Endothelial cell of umbilical vein (primary cell): ENCODE measurements at regions not wholly inside any gene's neighbourhood (a gene's known extent, or its start where the extent isn't known, plus 50 kb on each side); places are given as distances from the start of the nearest gene placed in this dataset.

Experiments
- BruUV-seq: library from RNA; stranded (reverse); fragments of 400-500 nt; replicated peaks from 2 replicates; lab custom pipeline; 2021; lab: Mats Ljungman, UMichigan
- CTCF ChIA-PET: fragments of 300-600, 350-600 bp; sonication (Branson Sonifier 250); formaldehyde crosslinking; loops from one replicate; lab custom pipeline; 2021; ENCODE audit warnings: antibody characterized with exemption, inconsistent platforms; lab: Charles Lee
- POLR2A ChIA-PET: fragments of 300-600, 350-600 bp; sonication (Branson Sonifier 250); formaldehyde crosslinking; loops from one replicate; lab custom pipeline; 2021; ENCODE audit warnings: antibody characterized with exemption, inconsistent platforms; lab: Charles Lee
- DNase-seq: peaks from one replicate; pipeline ENCODE4 v3.0.0-alpha.2; 2011; ENCODE audit warnings: low read depth, low spot score
- FAIRE-seq: peaks from 2 replicates; lab custom pipeline; 2011; peaks lifted over from hg19 to GRCh38; lab: Jason Lieb, UNC
- H2AFZ ChIP-seq: 2 replicates; pipeline ENCODE4 v1.6.0; 2012; ENCODE audit warnings: low read depth, low read length, control low read depth, inconsistent platforms
- H3K27ac ChIP-seq: 2 replicates; pipeline ENCODE4 v1.5.1; 2011; ENCODE audit warnings: low read depth, mild to moderate bottlenecking, control low read depth, low read length, moderate library complexity; ENCODE audit not compliant: insufficient read depth
- H3K27me3 ChIP-seq, 2 experiments: 2 replicates each; pipeline versions ENCODE4 v1.6.0 to v1.6.1; 2011; ENCODE audit warnings: low read length in 2 of 2, mixed read lengths in 1 of 2; ENCODE audit not compliant: control insufficient read depth in 2 of 2, insufficient read depth in 2 of 2
- H3K36me3 ChIP-seq, 2 experiments: 2 replicates in 1 of 2; 3 replicates in 1 of 2; pipeline ENCODE4 v1.5.1; 2011; ENCODE audit warnings: low read length in 2 of 2, mild to moderate bottlenecking in 1 of 2, moderate library complexity in 1 of 2; ENCODE audit not compliant: control insufficient read depth in 2 of 2, insufficient read depth in 2 of 2; ENCODE audit errors: extremely low read depth in 1 of 2
- H3K4me1 ChIP-seq: 3 replicates; pipeline ENCODE4 v1.5.1; 2011; ENCODE audit warnings: mild to moderate bottlenecking, low read length; ENCODE audit not compliant: control insufficient read depth, insufficient read depth; ENCODE audit errors: extremely low read depth
- H3K4me2 ChIP-seq: 2 replicates; pipeline ENCODE4 v1.6.1; 2011; ENCODE audit warnings: low read length, control low read depth, mixed read lengths; ENCODE audit not compliant: insufficient read depth
- H3K4me3 ChIP-seq, 3 experiments: fragments of 200-600 bp in 1 of 3; sonication (generic), shearing (Covaris generic) in 1 of 3; replicated peaks in 1 of 3; 2 replicates each; pipeline ENCODE4 v1.5.1; 2011 to 2016; ENCODE audit warnings: control low read depth in 3 of 3, low read length in 3 of 3, mild to moderate bottlenecking in 2 of 3, inconsistent platforms in 1 of 3, low read depth in 1 of 3, moderate library complexity in 1 of 3; ENCODE audit not compliant: insufficient read depth in 1 of 3
- H3K79me2 ChIP-seq: 2 replicates; pipeline ENCODE4 v1.6.0; 2012; ENCODE audit warnings: low read length, inconsistent platforms; ENCODE audit not compliant: control insufficient read depth, insufficient read depth
- H3K9ac ChIP-seq: replicated peaks from 2 replicates; pipeline ENCODE3; 2011; ENCODE audit warnings: low read length, control low read depth; ENCODE audit not compliant: insufficient read depth; ENCODE audit errors: extremely low read depth
- H3K9me1 ChIP-seq: replicated peaks from 3 replicates; pipeline ENCODE4 v1.6.0; 2011; ENCODE audit warnings: mild to moderate bottlenecking, low read length; ENCODE audit not compliant: control insufficient read depth, insufficient read depth; ENCODE audit errors: extremely low read depth
- H3K9me3 ChIP-seq: replicated peaks from 2 replicates; pipeline ENCODE4 v1.5.1; 2012; ENCODE audit warnings: low read length, inconsistent platforms; ENCODE audit not compliant: control insufficient read depth, insufficient read depth
- H4K20me1 ChIP-seq: replicated peaks from 2 replicates; pipeline ENCODE3; 2011; ENCODE audit warnings: mild to moderate bottlenecking, low read length; ENCODE audit not compliant: control insufficient read depth, insufficient read depth; ENCODE audit errors: extremely low read depth
- EZH2 ChIP-seq: IDR thresholded peaks from 2 replicates; pipeline ENCODE4 v1.6.1; 2012; ENCODE audit warnings: borderline replicate concordance, low read depth, mild to moderate bottlenecking, moderate library complexity, low read length, inconsistent platforms; ENCODE audit not compliant: severe bottlenecking
- FOS ChIP-seq: IDR thresholded peaks from 2 replicates; pipeline ENCODE4 v1.6.1; 2011; ENCODE audit warnings: mild to moderate bottlenecking, low read length, moderate library complexity, borderline replicate concordance; ENCODE audit not compliant: insufficient read depth
- GATA2 ChIP-seq: IDR thresholded peaks from 2 replicates; pipeline ENCODE4 v1.7.0; 2011; ENCODE audit warnings: low read depth, mild to moderate bottlenecking, moderate library complexity, mixed read lengths, low read length; ENCODE audit not compliant: insufficient read length, insufficient read depth
- JUN ChIP-seq: IDR thresholded peaks from 2 replicates; pipeline ENCODE4 v1.6.1; 2011; ENCODE audit warnings: borderline replicate concordance, low read depth; ENCODE audit not compliant: insufficient read length, insufficient read depth
- MYC ChIP-seq: IDR thresholded peaks from one replicate; pipeline ENCODE4 v1.6.1; 2011; ENCODE audit warnings: mild to moderate bottlenecking, low read depth, low read length
- POLR2A ChIP-seq: IDR thresholded peaks from 2 replicates; pipeline ENCODE4 v1.6.1; 2012; ENCODE audit warnings: low read depth, mild to moderate bottlenecking, control low read depth, low read length
- POLR2AphosphoS5 ChIP-seq: IDR thresholded peaks from 2 replicates; pipeline ENCODE4 v1.6.1; 2012; ENCODE audit warnings: low read depth, mild to moderate bottlenecking, control low read depth, low read length, moderate library complexity; ENCODE audit not compliant: insufficient read depth
- dilution Hi-C: fragments of 300-500 bp; cut with MboI; formaldehyde crosslinking; loops from one replicate; pipeline ENCODE4 v1.15.0; 2019; ENCODE audit warnings: low sequenced_read_pairs; ENCODE audit not compliant: extremely low pct_ligation_motif_present
- intact Hi-C: fragments of 100-400 bp; cut with micrococcal nuclease; formaldehyde crosslinking; loops from one replicate; pipeline ENCODE4 v1.10.0; 2022
- TF ChIP-seq, protein P1 (sequence below), 2 donors: IDR thresholded peaks; 1 replicate in 1 of 2; 2 replicates in 1 of 2; pipeline ENCODE4 v1.5.1; 2011; ENCODE audit warnings: low read length in 2 of 2, mild to moderate bottlenecking in 2 of 2, moderate library complexity in 2 of 2, control low read depth in 1 of 2, inconsistent platforms in 1 of 2, low read depth in 1 of 2; ENCODE audit not compliant: insufficient read depth in 1 of 2; ENCODE audit errors: extremely low read depth in 1 of 2
- TF ChIP-seq, protein P2 (sequence below): IDR thresholded peaks from 2 replicates; pipeline ENCODE4 v1.6.1; 2011; ENCODE audit not compliant: insufficient read depth, insufficient read length

DNA sequence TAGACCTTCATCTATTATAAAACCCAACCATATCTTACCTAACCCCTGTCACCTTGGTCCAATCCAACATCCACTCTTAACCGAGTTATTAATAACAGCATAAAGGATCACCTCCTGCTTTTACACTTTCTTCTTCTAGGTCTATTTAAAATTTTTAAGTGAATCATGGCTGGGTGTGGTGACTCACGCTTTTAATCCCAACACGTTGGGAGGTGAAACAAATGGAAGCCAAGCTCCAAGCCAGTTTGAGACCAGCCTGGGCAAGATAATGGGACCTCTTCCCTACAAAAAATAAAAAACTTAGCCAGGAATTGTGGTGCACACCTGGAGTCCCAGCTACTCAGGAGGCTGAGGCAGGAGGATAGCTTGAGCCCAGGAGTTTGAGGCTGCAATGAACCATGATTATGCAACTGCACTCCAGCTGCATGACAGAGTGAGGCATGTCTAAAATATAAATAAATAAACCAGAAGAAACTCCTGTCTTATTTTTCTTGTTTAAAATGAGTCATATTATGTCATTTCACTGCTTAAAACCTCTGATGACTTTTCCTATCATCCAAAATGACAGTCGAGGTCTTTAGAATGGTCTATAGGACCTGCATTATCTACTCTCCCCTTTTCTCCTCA, 188.4 kb downstream of the GASK1B start:
- Histone ChIP-seq H3K9me1 (no peaks in the 10 kb centered on the region), H3K79me2 (no peaks in the 10 kb centered on the region), H3K4me1 (peaks cover 20% of the 10 kb centered on the region), H3K36me3 (no peaks in the 10 kb centered on the region), H2AFZ (no peak overlapping the region), H3K9ac (no peak overlapping the region), H3K27me3 (no peaks in the 10 kb centered on the region), H3K9me3 (no peaks in the 10 kb centered on the region), H3K27ac (peak overlapping the region; percentile 79), H3K4me3 (no peak overlapping the region), H4K20me1 (no peaks in the 10 kb centered on the region), H3K4me2 (peak overlapping the region; percentile 12)
- DNase-seq = no peak
- FAIRE-seq = no peak
- TF ChIP-seq GATA2 (no peak), JUN (no peak), POLR2AphosphoS5 (no peak), POLR2A (no peak), MYC (no peak), EZH2 (no peak), FOS (no peak)
- TF ChIP-seq, protein P1, sequence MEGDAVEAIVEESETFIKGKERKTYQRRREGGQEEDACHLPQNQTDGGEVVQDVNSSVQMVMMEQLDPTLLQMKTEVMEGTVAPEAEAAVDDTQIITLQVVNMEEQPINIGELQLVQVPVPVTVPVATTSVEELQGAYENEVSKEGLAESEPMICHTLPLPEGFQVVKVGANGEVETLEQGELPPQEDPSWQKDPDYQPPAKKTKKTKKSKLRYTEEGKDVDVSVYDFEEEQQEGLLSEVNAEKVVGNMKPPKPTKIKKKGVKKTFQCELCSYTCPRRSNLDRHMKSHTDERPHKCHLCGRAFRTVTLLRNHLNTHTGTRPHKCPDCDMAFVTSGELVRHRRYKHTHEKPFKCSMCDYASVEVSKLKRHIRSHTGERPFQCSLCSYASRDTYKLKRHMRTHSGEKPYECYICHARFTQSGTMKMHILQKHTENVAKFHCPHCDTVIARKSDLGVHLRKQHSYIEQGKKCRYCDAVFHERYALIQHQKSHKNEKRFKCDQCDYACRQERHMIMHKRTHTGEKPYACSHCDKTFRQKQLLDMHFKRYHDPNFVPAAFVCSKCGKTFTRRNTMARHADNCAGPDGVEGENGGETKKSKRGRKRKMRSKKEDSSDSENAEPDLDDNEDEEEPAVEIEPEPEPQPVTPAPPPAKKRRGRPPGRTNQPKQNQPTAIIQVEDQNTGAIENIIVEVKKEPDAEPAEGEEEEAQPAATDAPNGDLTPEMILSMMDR (IDR thresholded peaks at IDR 0.05; ENCODE audit: extremely low read depth in 1 of 2, insufficient read depth in 1 of 2, low read depth in 1 of 2, low read length in 2 of 2) = no peak
- TF ChIP-seq, protein P2, sequence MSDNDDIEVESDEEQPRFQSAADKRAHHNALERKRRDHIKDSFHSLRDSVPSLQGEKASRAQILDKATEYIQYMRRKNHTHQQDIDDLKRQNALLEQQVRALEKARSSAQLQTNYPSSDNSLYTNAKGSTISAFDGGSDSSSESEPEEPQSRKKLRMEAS = no peak
- POLR2A ChIA-PET = no interaction called here
- dilution Hi-C loops (no loop called here), intact Hi-C loops (no loop called here)
- CTCF ChIA-PET = no interaction called here
- BruUV-seq = no TSS peak
